ENCODE measurements at regions not wholly inside any gene's neighbourhood (a gene's known extent, or its start where the extent isn't known, plus 50 kb on each side); places are given as distances from the start of the nearest gene placed in this dataset.

DNA sequence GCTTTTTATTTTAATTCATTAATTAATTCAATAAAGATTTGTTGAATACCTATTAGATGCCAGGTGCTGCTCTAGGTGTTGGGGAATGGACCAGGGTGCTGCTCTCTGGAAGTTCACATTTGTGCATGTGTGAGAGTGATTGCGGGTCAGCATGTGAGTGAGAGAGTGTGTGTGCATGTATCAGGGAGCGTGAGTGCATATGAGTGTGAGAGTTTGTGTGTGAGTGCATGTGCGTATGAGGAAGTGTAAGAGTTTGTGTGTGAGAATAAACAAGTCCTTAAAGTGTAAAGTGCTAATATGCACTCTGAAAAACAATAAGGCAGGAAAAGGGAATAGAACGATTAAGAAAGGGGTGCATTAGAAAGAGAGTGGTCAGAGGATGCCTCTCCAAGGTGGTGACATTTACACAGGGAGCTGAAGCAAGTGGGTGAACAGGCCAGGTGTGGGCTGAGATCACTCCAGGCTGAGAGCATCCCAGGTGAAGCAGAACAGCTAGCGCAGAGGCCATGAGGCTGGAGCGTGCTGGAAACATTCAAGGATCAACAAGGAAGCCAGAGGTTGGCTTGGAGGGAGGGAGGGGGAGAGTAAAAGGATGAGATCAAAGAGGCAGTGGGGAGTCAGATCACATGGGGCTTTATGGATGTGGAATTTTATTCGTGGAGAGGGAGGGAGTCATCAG is 50.5 kb upstream of the SLC1A4 start:
- ChIA-PET CTCF (no interaction called here), POLR2A (ENCODE audit: low non-redundant PET) (no interaction called here)
- DNase-seq (ENCODE audit: low spot score) = no peak
- intact Hi-C loops (cut with micrococcal nuclease; ENCODE audit: unreplicated experiment) = no loop called here
- H3K27ac ChIP-seq (ENCODE audit: low read depth, low read length, poor library complexity, severe bottlenecking) = no peak overlapping the region
- peaks cover 4% of the 10 kb centered on the region for H3K9me3 ChIP-seq (ENCODE audit: low read depth, low read length, poor library complexity, severe bottlenecking)
- no peaks in the 10 kb centered on the region for H3K27me3 ChIP-seq (replicated peaks; ENCODE audit: insufficient read depth, low read depth, low read length, poor library complexity)
- H3K4me3 ChIP-seq (ENCODE audit: low read depth, low read length, poor library complexity, severe bottlenecking) = no peak overlapping the region
- H3K4me1 ChIP-seq (ENCODE audit: insufficient read depth, low read length, poor library complexity, severe bottlenecking) = no peaks in the 10 kb centered on the region
- BruUV-seq (replicated peaks) = no TSS peak
- H3K36me3 ChIP-seq (ENCODE audit: insufficient read depth, low read length, poor library complexity, severe bottlenecking) = no peaks in the 10 kb centered on the region
- TF ChIP-seq, protein P1, sequence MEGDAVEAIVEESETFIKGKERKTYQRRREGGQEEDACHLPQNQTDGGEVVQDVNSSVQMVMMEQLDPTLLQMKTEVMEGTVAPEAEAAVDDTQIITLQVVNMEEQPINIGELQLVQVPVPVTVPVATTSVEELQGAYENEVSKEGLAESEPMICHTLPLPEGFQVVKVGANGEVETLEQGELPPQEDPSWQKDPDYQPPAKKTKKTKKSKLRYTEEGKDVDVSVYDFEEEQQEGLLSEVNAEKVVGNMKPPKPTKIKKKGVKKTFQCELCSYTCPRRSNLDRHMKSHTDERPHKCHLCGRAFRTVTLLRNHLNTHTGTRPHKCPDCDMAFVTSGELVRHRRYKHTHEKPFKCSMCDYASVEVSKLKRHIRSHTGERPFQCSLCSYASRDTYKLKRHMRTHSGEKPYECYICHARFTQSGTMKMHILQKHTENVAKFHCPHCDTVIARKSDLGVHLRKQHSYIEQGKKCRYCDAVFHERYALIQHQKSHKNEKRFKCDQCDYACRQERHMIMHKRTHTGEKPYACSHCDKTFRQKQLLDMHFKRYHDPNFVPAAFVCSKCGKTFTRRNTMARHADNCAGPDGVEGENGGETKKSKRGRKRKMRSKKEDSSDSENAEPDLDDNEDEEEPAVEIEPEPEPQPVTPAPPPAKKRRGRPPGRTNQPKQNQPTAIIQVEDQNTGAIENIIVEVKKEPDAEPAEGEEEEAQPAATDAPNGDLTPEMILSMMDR (conservative IDR thresholded peaks at IDR 0.05; ENCODE audit: low read depth, low read length) = no peak
- no peak for TF ChIP-seq EZH2 (IDR thresholded peaks at IDR 0.05; ENCODE audit: borderline replicate concordance, low read depth, low read length, poor library complexity, severe bottlenecking)

DNA sequence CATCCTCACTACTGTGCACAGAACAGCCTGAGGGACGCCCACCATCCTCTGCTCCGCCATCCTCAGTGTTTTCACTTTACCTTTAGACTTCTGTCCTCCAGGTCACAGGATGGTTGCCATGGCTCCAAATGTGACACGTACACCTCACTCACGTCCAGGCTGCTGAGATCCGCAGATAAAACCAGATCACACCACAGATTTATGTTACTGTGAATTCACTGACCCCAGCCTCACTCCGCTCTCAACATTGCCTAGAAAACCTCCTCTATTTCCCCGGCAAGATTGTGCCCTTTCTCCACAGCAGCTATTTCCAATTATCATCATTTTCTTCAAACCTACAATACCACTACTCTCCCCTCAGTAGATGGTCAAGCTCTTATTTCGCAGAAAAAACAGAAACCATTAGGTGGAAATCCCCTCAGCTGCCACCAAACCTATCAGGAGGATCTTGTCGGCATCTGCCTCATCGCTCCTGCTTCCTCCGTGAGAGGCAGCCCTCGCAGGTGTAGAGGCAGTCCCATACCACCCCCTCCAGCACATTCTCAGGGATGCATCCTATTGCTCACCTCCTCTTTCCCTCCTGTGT is 49.8 kb upstream of the SLC1A4 start:
- no peak for DNase-seq (ENCODE audit: low spot score)
- intact Hi-C loops (cut with micrococcal nuclease; ENCODE audit: unreplicated experiment) = no loop called here
- ChIA-PET POLR2A (ENCODE audit: low non-redundant PET) (no interaction called here), CTCF (no interaction called here)
- Histone ChIP-seq H3K27me3 (replicated peaks; ENCODE audit: insufficient read depth, low read depth, low read length, poor library complexity) (no peaks in the 10 kb centered on the region), H3K27ac (ENCODE audit: low read depth, low read length, poor library complexity, severe bottlenecking) (no peak overlapping the region), H3K36me3 (ENCODE audit: insufficient read depth, low read length, poor library complexity, severe bottlenecking) (no peaks in the 10 kb centered on the region), H3K4me3 (ENCODE audit: low read depth, low read length, poor library complexity, severe bottlenecking) (no peak overlapping the region), H3K4me1 (ENCODE audit: insufficient read depth, low read length, poor library complexity, severe bottlenecking) (no peaks in the 10 kb centered on the region), H3K9me3 (ENCODE audit: low read depth, low read length, poor library complexity, severe bottlenecking) (peaks cover 4% of the 10 kb centered on the region)
- no peak for TF ChIP-seq EZH2 (IDR thresholded peaks at IDR 0.05; ENCODE audit: borderline replicate concordance, low read depth, low read length, poor library complexity, severe bottlenecking)
- TF ChIP-seq, protein P1 (conservative IDR thresholded peaks at IDR 0.05; ENCODE audit: low read depth, low read length) = no peak
- no TSS peak for BruUV-seq (replicated peaks)

Data from A673 (cell line).